Dendritic cell treated with granulocyte-macrophage colony-stimulating factor and Interleukin-4, amounts not matched to agents 40 ng/mL and 50 ng/mL, for 4 days (primary cell): ENCODE measurements at regions not wholly inside any gene's neighbourhood (a gene's known extent, or its start where the extent isn't known, plus 50 kb on each side); places are given as distances from the start of the nearest gene placed in this dataset.
"Not testable (repeated sequence)": the region's sequence is repeated elsewhere in the genome, so short reads cannot be mapped to it uniquely, and the experiment has no call there.

Experiments
- H3K27ac Mint-ChIP-seq: one replicate; pipeline ENCODE4 v1.8.0; 2022; ENCODE audit warnings: mild to moderate bottlenecking, mixed read lengths
- H3K27me3 Mint-ChIP-seq: one replicate; pipeline ENCODE4 v1.8.0; 2022; ENCODE audit warnings: mild to moderate bottlenecking, mixed read lengths
- H3K36me3 Mint-ChIP-seq: one replicate; pipeline ENCODE4 v1.8.0; 2022; ENCODE audit warnings: low read depth, mixed read lengths
- H3K4me1 Mint-ChIP-seq: one replicate; pipeline ENCODE4 v1.8.0; 2022; ENCODE audit warnings: low read depth, mixed read lengths
- H3K4me3 Mint-ChIP-seq: one replicate; pipeline ENCODE4 v1.8.0; 2022; ENCODE audit warnings: mild to moderate bottlenecking, moderate library complexity, mixed read lengths
- H3K9me3 Mint-ChIP-seq: one replicate; pipeline ENCODE4 v1.8.0; 2022; ENCODE audit warnings: mixed read lengths
- intact Hi-C: fragments of 100-400 bp; cut with micrococcal nuclease; formaldehyde crosslinking; loops from one replicate; pipeline ENCODE4 v1.15.0; 2022

DNA sequence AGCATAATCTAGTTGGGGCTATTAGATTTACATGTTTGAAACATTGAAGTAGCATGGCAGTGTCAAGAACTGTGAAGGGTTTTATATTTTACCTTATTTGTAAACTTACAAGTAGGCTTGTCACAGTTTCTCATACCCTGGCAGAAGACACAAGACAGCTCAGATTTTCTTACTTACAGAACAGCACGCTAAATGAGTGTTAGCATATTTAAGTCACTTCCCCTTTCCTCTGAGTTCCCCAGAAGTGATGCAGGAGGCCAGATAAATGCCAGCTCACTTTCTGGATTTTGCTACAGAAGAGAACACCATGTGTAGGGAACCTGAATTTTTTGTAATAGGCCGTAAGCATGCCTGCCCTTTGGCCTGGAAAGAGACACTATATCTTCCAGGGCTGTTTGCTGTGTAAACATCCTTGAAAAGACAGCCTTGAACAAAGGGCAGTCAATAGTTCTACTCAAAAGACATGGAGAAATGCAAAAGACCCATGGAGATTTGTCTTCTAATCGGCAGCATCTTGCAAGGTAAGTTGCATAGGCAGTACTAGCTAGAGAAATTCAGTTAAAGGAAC, 279.1 kb downstream of the PHF14 start:
- intact Hi-C loops = no loop called here
- Mint-ChIP-seq H3K27ac (no peak overlapping the region), H3K4me1 (no peaks in the 10 kb centered on the region), H3K27me3 (no peaks in the 10 kb centered on the region), H3K9me3 (no peaks in the 10 kb centered on the region), H3K36me3 (no peaks in the 10 kb centered on the region), H3K4me3 (no peak overlapping the region)

GRCh38 chr7:11256501-11256900, 282.8 kb downstream of the PHF14 start:
- Mint-ChIP-seq H3K4me3 (no peak overlapping the region), H3K27ac (no peak overlapping the region), H3K4me1 (no peaks in the 10 kb centered on the region), H3K9me3 (no peaks in the 10 kb centered on the region), H3K36me3 (no peaks in the 10 kb centered on the region), H3K27me3 (no peaks in the 10 kb centered on the region)
- intact Hi-C loops = no loop called here

DNA sequence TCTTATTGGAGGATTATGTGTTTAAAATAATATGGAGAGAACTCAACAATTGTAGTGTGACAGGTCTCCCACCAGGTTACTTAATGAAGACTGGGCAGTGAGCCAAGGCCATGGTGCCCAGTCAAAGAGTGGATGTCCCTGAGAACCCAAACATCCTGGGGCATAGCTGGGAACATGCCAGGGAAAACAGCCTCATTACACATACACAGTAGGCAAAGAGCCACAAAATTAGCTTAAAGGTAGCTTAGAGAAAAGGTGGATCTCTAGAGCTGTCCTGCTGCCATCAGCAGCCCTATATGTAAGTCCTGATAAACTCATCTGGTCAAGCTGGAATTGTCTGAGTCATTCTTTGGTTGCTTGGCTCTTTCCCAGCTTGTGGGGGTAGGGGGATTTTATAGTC, 287.8 kb downstream of the PHF14 start:
- no peaks in the 10 kb centered on the region for H3K4me1 Mint-ChIP-seq
- no peak overlapping the region for H3K4me3 Mint-ChIP-seq
- peaks cover 5% of the 10 kb centered on the region for H3K9me3 Mint-ChIP-seq
- no peaks in the 10 kb centered on the region for H3K27me3 Mint-ChIP-seq
- H3K36me3 Mint-ChIP-seq = no peaks in the 10 kb centered on the region
- no peak overlapping the region for H3K27ac Mint-ChIP-seq
- intact Hi-C loops = no loop called here

GRCh38 chr7:11266101-11266500, 292.4 kb downstream of the PHF14 start:
- Mint-ChIP-seq H3K27me3 (no peaks in the 10 kb centered on the region), H3K27ac (no peak overlapping the region), H3K4me3 (no peak overlapping the region), H3K36me3 (no peaks in the 10 kb centered on the region), H3K9me3 (peaks cover 17% of the 10 kb centered on the region), H3K4me1 (no peaks in the 10 kb centered on the region)
- intact Hi-C loops = no loop called here

DNA sequence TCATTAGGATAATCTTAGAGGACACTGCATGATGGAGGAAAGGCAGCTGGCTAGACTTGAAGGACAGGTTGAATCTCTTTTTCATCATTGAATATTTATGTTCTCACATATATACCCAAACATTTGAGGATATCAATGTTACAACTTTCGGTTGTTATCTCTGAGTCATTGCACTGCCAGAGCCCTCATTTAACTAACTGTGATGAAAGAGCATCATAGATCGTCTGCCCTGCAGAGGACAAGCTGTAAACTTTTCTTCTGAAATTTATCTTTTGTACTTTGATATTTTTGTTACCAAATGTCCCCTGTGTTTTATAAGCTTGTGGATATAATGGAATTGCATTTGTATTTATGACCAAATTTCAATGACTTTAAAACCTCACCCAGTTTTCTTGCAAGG, 298.7 kb downstream of the PHF14 start:
- Mint-ChIP-seq H3K4me3 (no peak overlapping the region), H3K4me1 (no peaks in the 10 kb centered on the region), H3K27ac (no peak overlapping the region), H3K36me3 (no peaks in the 10 kb centered on the region), H3K9me3 (peaks cover 9% of the 10 kb centered on the region), H3K27me3 (no peaks in the 10 kb centered on the region)
- intact Hi-C loops = no loop called here

DNA sequence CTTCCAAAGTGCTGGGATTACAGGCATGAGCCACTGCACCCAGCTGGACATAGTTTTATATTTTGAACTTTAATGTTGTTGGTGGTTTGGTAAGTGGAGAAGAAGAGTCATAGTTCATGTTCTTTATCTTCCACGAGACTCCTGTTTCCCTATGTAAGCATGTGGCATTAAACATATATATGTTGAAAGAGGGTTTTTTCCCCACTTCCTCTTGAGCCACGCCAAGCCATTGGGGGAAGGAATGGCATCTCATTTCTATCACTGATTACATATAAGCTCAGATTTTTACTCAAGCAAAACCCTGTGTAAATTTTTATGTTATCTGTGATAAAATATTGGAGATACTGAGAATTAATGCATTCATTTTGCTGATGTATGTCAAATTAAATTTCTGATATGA, 300.4 kb downstream of the PHF14 start:
- Mint-ChIP-seq H3K27me3 (no peaks in the 10 kb centered on the region), H3K4me1 (no peaks in the 10 kb centered on the region), H3K27ac (no peak overlapping the region), H3K36me3 (no peaks in the 10 kb centered on the region), H3K9me3 (peaks cover under 1% of the 10 kb centered on the region), H3K4me3 (no peak overlapping the region)
- intact Hi-C loops = no loop called here

DNA sequence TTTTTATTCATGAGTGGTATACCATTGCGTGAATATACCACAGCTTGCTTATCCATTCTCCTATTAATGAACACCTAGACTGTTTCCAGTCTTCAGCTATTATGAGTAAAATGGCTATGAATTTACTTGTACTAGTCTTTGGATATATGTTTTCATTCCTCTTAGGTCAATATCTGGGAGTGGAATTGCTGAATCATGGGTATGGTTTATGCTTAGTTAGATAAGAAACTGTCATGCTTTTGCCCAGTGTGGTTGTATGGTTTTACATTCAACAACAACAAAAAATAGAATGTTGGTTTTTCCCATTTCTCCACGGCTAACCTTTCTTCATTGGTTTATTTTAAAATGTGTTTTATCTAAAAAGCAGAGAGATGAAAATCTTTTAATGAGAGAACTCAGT, 308.3 kb downstream of the PHF14 start:
- intact Hi-C loops = no loop called here
- Mint-ChIP-seq H3K36me3 (no peaks in the 10 kb centered on the region), H3K27me3 (no peaks in the 10 kb centered on the region), H3K9me3 (peaks cover 9% of the 10 kb centered on the region), H3K27ac (no peak overlapping the region), H3K4me3 (no peak overlapping the region), H3K4me1 (no peaks in the 10 kb centered on the region)

DNA sequence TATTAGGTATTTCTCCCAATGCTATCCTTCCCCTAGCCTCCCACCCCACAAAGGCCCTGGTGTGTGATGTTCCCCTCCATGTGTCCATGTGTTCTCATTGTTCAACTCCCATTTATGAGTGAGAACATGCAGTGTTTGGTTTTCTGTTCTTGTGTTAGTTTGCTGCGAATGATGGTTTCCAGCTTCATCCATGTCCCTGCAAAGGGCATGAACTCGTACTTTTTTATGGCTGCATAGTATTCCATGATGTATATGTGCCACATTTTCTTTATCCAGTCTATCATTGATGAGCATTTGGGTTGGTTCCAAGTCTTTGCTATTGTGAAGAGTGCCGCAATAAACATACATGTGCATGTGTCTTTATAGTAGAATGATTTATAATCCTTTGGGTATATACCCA, 309.9 kb downstream of the PHF14 start:
- H3K4me1 Mint-ChIP-seq, intact Hi-C loops, H3K9me3 Mint-ChIP-seq, H3K36me3 Mint-ChIP-seq, H3K27me3 Mint-ChIP-seq, H3K4me3 Mint-ChIP-seq, H3K27ac Mint-ChIP-seq: not testable (repeated sequence)

DNA sequence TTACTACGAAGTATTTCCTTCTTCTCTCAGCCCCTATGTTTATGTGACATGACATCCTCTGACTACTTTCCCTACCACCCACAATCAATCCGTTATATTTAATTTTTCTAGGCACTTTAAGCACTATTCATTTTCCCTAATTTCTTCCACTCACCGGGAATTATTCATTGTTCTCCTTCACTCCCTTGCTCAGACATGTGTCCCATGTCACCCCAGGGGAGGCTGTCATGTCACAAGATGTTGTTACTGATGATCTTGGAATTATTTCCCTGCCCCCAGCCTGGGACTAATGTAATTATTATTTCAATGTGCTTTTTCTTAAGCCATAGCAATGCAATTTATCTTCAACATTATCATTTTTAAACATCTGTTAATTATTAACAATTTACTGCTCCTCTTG, 317.2 kb downstream of the PHF14 start:
- Mint-ChIP-seq H3K27me3 (no peaks in the 10 kb centered on the region), H3K4me3 (no peak overlapping the region), H3K27ac (no peak overlapping the region), H3K9me3 (no peaks in the 10 kb centered on the region), H3K4me1 (peaks cover 5% of the 10 kb centered on the region), H3K36me3 (no peaks in the 10 kb centered on the region)
- intact Hi-C loops = no loop called here

DNA sequence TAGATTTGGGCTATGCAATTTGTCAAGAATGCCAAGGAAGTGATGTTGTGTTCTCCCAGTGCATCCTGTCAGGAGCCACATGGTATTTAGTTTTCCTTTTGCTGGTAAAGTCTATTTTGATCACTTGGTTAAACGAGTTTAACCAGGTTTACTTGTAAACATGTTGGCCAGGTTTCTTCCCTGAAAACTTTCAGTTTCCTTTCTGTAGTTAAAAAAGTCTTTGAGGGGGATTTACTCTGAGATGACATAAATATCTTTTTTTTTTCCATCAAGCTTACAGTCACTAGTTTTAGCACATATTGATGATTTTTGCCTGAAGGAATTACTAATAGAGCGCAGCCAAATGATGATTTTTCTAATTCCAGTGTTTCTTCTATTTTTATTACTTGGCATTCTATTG, 320.5 kb downstream of the PHF14 start:
- Mint-ChIP-seq H3K27ac (no peak overlapping the region), H3K27me3 (no peaks in the 10 kb centered on the region), H3K4me1 (no peaks in the 10 kb centered on the region), H3K36me3 (no peaks in the 10 kb centered on the region), H3K9me3 (peaks cover 14% of the 10 kb centered on the region), H3K4me3 (no peak overlapping the region)
- intact Hi-C loops = no loop called here

GRCh38 chr7:11294965-11295364, 321.3 kb downstream of the PHF14 start:
- no peaks in the 10 kb centered on the region for H3K36me3 Mint-ChIP-seq
- H3K9me3 Mint-ChIP-seq = peaks cover 14% of the 10 kb centered on the region
- H3K4me3 Mint-ChIP-seq = no peak overlapping the region
- no peak overlapping the region for H3K27ac Mint-ChIP-seq
- H3K4me1 Mint-ChIP-seq = no peaks in the 10 kb centered on the region
- intact Hi-C loops = no loop called here
- H3K27me3 Mint-ChIP-seq = no peaks in the 10 kb centered on the region

DNA sequence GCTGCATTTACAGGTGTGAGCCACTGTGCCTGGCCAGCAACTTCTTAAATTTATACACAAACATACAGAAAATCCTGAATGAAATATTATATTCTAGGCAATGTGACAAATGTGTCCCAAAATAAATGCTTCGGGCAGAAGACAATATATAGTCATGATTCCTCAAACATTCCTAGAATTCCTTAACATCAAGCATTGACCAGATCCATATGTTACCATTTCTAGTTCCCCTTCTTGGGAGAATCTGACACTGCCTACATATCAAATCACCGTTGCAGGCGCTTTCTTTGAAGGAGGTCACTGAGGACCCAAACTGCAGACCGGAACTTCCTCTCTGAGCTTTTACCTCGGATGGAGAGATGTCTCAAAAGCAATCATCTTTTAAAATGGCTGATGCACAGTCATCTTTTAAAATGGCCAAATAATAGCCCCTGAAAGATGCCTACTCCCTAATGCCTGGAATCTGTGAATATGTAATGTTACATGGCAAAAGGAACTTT, 323.5 kb downstream of the PHF14 start:
- Mint-ChIP-seq H3K27ac (no peak overlapping the region), H3K4me1 (no peaks in the 10 kb centered on the region), H3K27me3 (no peaks in the 10 kb centered on the region), H3K9me3 (peaks cover 14% of the 10 kb centered on the region), H3K4me3 (no peak overlapping the region), H3K36me3 (no peaks in the 10 kb centered on the region)
- intact Hi-C loops = no loop called here

GRCh38 chr7:11297764-11298163, 324.1 kb downstream of the PHF14 start:
- Mint-ChIP-seq H3K36me3 (no peaks in the 10 kb centered on the region), H3K9me3 (peaks cover 20% of the 10 kb centered on the region), H3K4me3 (no peak overlapping the region), H3K27ac (no peak overlapping the region), H3K4me1 (no peaks in the 10 kb centered on the region), H3K27me3 (no peaks in the 10 kb centered on the region)
- intact Hi-C loops = no loop called here

DNA sequence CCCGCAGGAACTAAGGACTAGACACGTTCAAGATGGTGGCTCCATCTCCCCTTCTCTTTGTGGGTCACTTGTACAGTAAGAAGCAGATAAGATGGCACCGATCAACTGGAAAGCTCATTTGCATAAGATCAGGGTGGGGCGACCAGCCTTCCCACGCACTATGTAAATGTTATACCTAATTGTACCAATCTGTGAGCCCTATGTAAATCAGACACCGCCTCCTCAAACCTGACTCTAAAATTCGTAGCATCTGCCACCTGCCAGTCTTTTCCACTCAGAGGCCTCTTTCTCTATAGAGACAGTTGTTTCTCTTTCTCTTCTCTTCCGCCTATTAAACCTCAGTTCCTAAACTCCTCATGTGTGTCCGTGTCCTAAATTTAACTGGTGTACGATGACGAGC, 324.5 kb downstream of the PHF14 start:
- H3K36me3 Mint-ChIP-seq = no peaks in the 10 kb centered on the region
- H3K9me3 Mint-ChIP-seq = peaks cover 25% of the 10 kb centered on the region
- intact Hi-C loops = no loop called here

DNA sequence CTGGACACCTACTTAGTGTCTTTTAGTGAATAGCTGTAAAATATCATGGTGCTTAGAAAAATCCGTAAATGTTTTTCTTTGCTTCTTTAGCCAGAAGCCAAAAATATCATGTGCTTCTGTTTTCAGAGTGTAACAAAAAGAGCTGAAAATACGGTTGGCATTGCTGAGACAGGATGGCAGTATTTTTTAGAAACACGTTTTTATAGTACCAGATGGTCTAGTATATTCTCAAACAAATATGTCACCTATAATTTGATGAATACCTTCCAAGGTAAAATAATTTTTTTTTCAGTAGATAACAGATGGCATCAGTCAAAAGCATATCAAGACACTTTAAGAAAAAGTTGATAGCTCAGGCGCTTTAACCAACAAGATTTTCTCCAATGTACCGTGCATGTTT, 326.6 kb downstream of the PHF14 start:
- H3K4me3 Mint-ChIP-seq = no peak overlapping the region

More for the DNA sequence above, 324.5 kb downstream of the PHF14 start:
- H3K27ac Mint-ChIP-seq = no peak overlapping the region
- no peaks in the 10 kb centered on the region for H3K4me1 Mint-ChIP-seq
- H3K4me3 Mint-ChIP-seq = no peak overlapping the region
- no peaks in the 10 kb centered on the region for H3K27me3 Mint-ChIP-seq

More for the DNA sequence above, 326.6 kb downstream of the PHF14 start:
- H3K9me3 Mint-ChIP-seq = peaks cover 26% of the 10 kb centered on the region
- no peak overlapping the region for H3K27ac Mint-ChIP-seq
- H3K27me3 Mint-ChIP-seq = no peaks in the 10 kb centered on the region
- no peaks in the 10 kb centered on the region for H3K36me3 Mint-ChIP-seq
- H3K4me1 Mint-ChIP-seq = no peaks in the 10 kb centered on the region
- intact Hi-C loops = no loop called here
